GM23338 (cell line): ENCODE measurements at regions not wholly inside any gene's neighbourhood (a gene's known extent, or its start where the extent isn't known, plus 50 kb on each side); places are given as distances from the start of the nearest gene placed in this dataset.

Source experiments
- CTCF ChIP-seq, 2 experiments: fragments of 200-600 bp in 1 of 2; sonication (generic) in 1 of 2; conservative IDR thresholded peaks; 2 replicates each; pipeline versions ENCODE4 v1.5.1 to v1.6.1; 2016 to 2017; ENCODE audit warnings: antibody characterized with exemption in 2 of 2, low read depth in 2 of 2, mild to moderate bottlenecking in 2 of 2, moderate library complexity in 1 of 2
- EZH2 ChIP-seq: fragments of 200-600 bp; sonication (generic); IDR thresholded peaks from one replicate; pipeline ENCODE4 v1.8.0; 2017; ENCODE audit warnings: antibody characterized with exemption, mild to moderate bottlenecking, low read depth; ENCODE audit not compliant: unreplicated experiment
- STAT1 ChIP-seq: IDR thresholded peaks from one replicate; pipeline ENCODE4 v1.6.1; 2016; ENCODE audit warnings: antibody characterized with exemption; ENCODE audit not compliant: unreplicated experiment
- ZNF114 ChIP-seq: fragments of 250-450 bp; sonication (Bioruptor Pico); IDR thresholded peaks from 2 replicates; pipeline ENCODE4 v1.5.0; 2020; ENCODE audit warnings: mild to moderate bottlenecking, moderate library complexity

- TF ChIP-seq CTCF (conservative IDR thresholded peaks at IDR 0.05; ENCODE audit: low read depth in 2 of 2) (no peak; a peak in 1 of 4 replicates), ZNF114 (CRISPR knock-in tag) (no peak), STAT1 (no peak), EZH2 (no peak)
Measured at GRCh38 chr2:66058675-66059074, 376.2 kb upstream of the MEIS1 start.
